NCI-H82 (cell line): ENCODE measurements at regions not wholly inside any gene's neighbourhood (a gene's known extent, or its start where the extent isn't known, plus 50 kb on each side); places are given as distances from the start of the nearest gene placed in this dataset.
A peak's percentile ranks its signal among the peaks of the same experiment; 100 is the strongest.

Source experiments
- DNase-seq: peaks from one replicate; lab custom pipeline; 2025; lab: John Stamatoyannopoulos, UW

GRCh38 chr6:163916315-163917081, 502.0 kb downstream of the QKI start:
- DNase-seq, result no peak

- DNase-seq, result no peak
Measured at GRCh38 chr6:163915131-163915530, 500.6 kb downstream of the QKI start.

- DNase-seq, result no peak
Measured at GRCh38 chr6:163913045-163913444, 498.5 kb downstream of the QKI start.

GRCh38 chr6:163906006-163906710, 491.6 kb downstream of the QKI start:
- no peak for DNase-seq

GRCh38 chr6:163904186-163904585, 489.7 kb downstream of the QKI start:
- DNase-seq, result no peak

GRCh38 chr6:163903541-163903940, 489.0 kb downstream of the QKI start:
- DNase-seq, result no peak

GRCh38 chr6:163902993-163903392, 488.5 kb downstream of the QKI start:
- DNase-seq, result peak; percentile 14

- no peak for DNase-seq
Measured at GRCh38 chr6:163901681-163902080, 487.2 kb downstream of the QKI start.

- no peak for DNase-seq
Measured at GRCh38 chr6:163900570-163900969, 486.1 kb downstream of the QKI start.

GRCh38 chr6:163897669-163898068, 483.2 kb downstream of the QKI start:
- DNase-seq, result no peak

- DNase-seq, result no peak
Measured at GRCh38 chr6:163897030-163897429, 482.5 kb downstream of the QKI start.

- no peak for DNase-seq
Measured at GRCh38 chr6:163895162-163895561, 480.6 kb downstream of the QKI start.

GRCh38 chr6:163893609-163894189, 479.2 kb downstream of the QKI start:
- DNase-seq, result no peak

GRCh38 chr6:163892824-163893561, 478.5 kb downstream of the QKI start:
- DNase-seq, result peak; percentile 96

GRCh38 chr6:163889904-163890514, 475.5 kb downstream of the QKI start:
- DNase-seq, result no peak

GRCh38 chr6:163888030-163888819, 473.7 kb downstream of the QKI start:
- DNase-seq, result no peak

GRCh38 chr6:163886428-163886827, 471.9 kb downstream of the QKI start:
- DNase-seq, result no peak

GRCh38 chr6:163883984-163884383, 469.5 kb downstream of the QKI start:
- peak; percentile 78 for DNase-seq

- DNase-seq, result no peak
Measured at GRCh38 chr6:163878698-163879097, 464.2 kb downstream of the QKI start.

- DNase-seq, result no peak
Measured at GRCh38 chr6:163877877-163878639, 463.5 kb downstream of the QKI start.
